NOMO-1 treated with dmso at 0.1 percent for 144 hours (cell line): ENCODE measurements at regions not wholly inside any gene's neighbourhood (a gene's known extent, or its start where the extent isn't known, plus 50 kb on each side); places are given as distances from the start of the nearest gene placed in this dataset.
"Not testable (repeated sequence)": the region's sequence is repeated elsewhere in the genome, so short reads cannot be mapped to it uniquely, and the experiment has no call there.

Experiments
- DNase-seq: peaks from one replicate; lab custom pipeline; 2025; ENCODE audit not compliant: unreplicated experiment; lab: John Stamatoyannopoulos, UW

GRCh38 chr4:79266136-79266535 is 59.7 kb downstream of the NAA11 start:
- no peak for DNase-seq

GRCh38 chr4:79259242-79259641 is 66.6 kb downstream of the NAA11 start:
- DNase-seq: no peak

- no peak for DNase-seq
Measured at GRCh38 chr4:79258614-79259176, 67.2 kb downstream of the NAA11 start.

GRCh38 chr4:79257953-79258613 is 67.8 kb downstream of the NAA11 start:
- DNase-seq: no peak

- no peak for DNase-seq
Measured at GRCh38 chr4:79255793-79256192, 70.1 kb downstream of the NAA11 start.

GRCh38 chr4:79253924-79254323 is 71.9 kb downstream of the NAA11 start:
- DNase-seq: no peak

GRCh38 chr4:79253168-79253567 is 72.7 kb downstream of the NAA11 start:
- DNase-seq: no peak

GRCh38 chr4:79250887-79251286 is 75.0 kb downstream of the NAA11 start:
- no peak for DNase-seq

- peak; percentile 5 for DNase-seq
Measured at GRCh38 chr4:79249881-79250503, 75.9 kb downstream of the NAA11 start.

- DNase-seq: no peak
Measured at GRCh38 chr4:79248610-79249009, 77.3 kb downstream of the NAA11 start.

GRCh38 chr4:79247695-79248394 is 78.0 kb downstream of the NAA11 start:
- DNase-seq: no peak

GRCh38 chr4:79245200-79245940 is 80.5 kb downstream of the NAA11 start:
- not testable (repeated sequence) for DNase-seq

- DNase-seq: no peak
Measured at GRCh38 chr4:79241846-79242245, 84.0 kb downstream of the NAA11 start.

- DNase-seq: no peak
Measured at GRCh38 chr4:79237851-79238250, 88.0 kb downstream of the NAA11 start.

GRCh38 chr4:79236785-79237184 is 89.1 kb downstream of the NAA11 start:
- no peak for DNase-seq

GRCh38 chr4:79235095-79235494 is 90.8 kb downstream of the NAA11 start:
- no peak for DNase-seq

- DNase-seq: no peak
Measured at GRCh38 chr4:79233820-79234219, 92.0 kb downstream of the NAA11 start.

GRCh38 chr4:79232540-79232939 is 93.3 kb downstream of the NAA11 start:
- no peak for DNase-seq

- DNase-seq: no peak
Measured at GRCh38 chr4:79227860-79228259, 98.0 kb downstream of the NAA11 start.

- no peak for DNase-seq
Measured at GRCh38 chr4:79225360-79225759, 100.5 kb downstream of the NAA11 start.

GRCh38 chr4:79224777-79225104 is 101.1 kb downstream of the NAA11 start:
- no peak for DNase-seq
